Transverse colon (tissue), 4 donors: ENCODE measurements at regions not wholly inside any gene's neighbourhood (a gene's known extent, or its start where the extent isn't known, plus 50 kb on each side); places are given as distances from the start of the nearest gene placed in this dataset.

Source experiments
- DNase-seq: peaks from one replicate; pipeline ENCODE4 v3.0.0-alpha.2; 2019
- H3K27ac ChIP-seq, 4 donors: fragments of 200-600 bp; sonication (generic); 2 replicates each; pipeline ENCODE4 v1.5.1; 2016 to 2018; ENCODE audit warnings: inconsistent platforms in 4 of 4
- H3K27me3 ChIP-seq: fragments of 200-600 bp; sonication (generic); 2 replicates; pipeline ENCODE4 v1.5.1; 2017; ENCODE audit warnings: inconsistent platforms
- H3K36me3 ChIP-seq, 4 donors: fragments of 200-600 bp; sonication (generic); 2 replicates each; pipeline ENCODE4 v1.5.1; 2017 to 2019; ENCODE audit warnings: inconsistent platforms in 4 of 4
- H3K4me1 ChIP-seq, 4 donors: fragments of 200-600 bp; sonication (generic); 2 replicates each; pipeline ENCODE4 v1.5.1; 2017 to 2020; ENCODE audit warnings: inconsistent platforms in 4 of 4
- H3K4me3 ChIP-seq, 4 donors: fragments of 200-600 bp; sonication (generic); 1 replicate in 1 of 4; 2 replicates in 3 of 4; pipeline versions ENCODE4 v1.5.1 to v1.6.1; 2017 to 2019; ENCODE audit warnings: inconsistent platforms in 4 of 4
- H3K9me3 ChIP-seq, 2 donors: fragments of 200-600 bp; sonication (generic); 2 replicates each; pipeline ENCODE4 v1.5.1; 2017 to 2019; ENCODE audit warnings: inconsistent platforms in 2 of 2
- CTCF ChIP-seq, 5 experiments: fragments of 200-600 bp in 3 of 5; fragments of 450-650 bp in 2 of 5; sonication (generic) in 3 of 5; IDR thresholded peaks; 1 replicate in 2 of 5; 2 replicates in 3 of 5; pipeline ENCODE4 v1.5.1; 2016 to 2017; ENCODE audit warnings: antibody characterized with exemption in 5 of 5, inconsistent platforms in 3 of 5, mild to moderate bottlenecking in 2 of 5, moderate library complexity in 1 of 5
- EP300 ChIP-seq: sonication (generic); formaldehyde crosslinking; IDR thresholded peaks from one replicate; pipeline ENCODE4 v1.6.1; 2017; ENCODE audit warnings: antibody characterized with exemption, low read depth
- POLR2A ChIP-seq: fragments of 450-650 bp; IDR thresholded peaks from one replicate; pipeline ENCODE4 v1.6.1; 2016; ENCODE audit warnings: antibody characterized with exemption, mild to moderate bottlenecking, moderate library complexity
- POLR2AphosphoS5 ChIP-seq, 3 donors: sonication (generic); formaldehyde crosslinking; IDR thresholded peaks; one replicate each; pipeline ENCODE4 v1.6.1; 2016; ENCODE audit warnings: antibody characterized with exemption in 3 of 3
- WGBS, 2 donors: methylation state at CpG; one replicate each; pipeline ENCODE4 v1.1.5; 2018; ENCODE audit warnings: low coverage in 1 of 2; 5-methylcytosine and 5-hydroxymethylcytosine counted together
- in situ Hi-C, 4 donors: fragments of 200-750 bp; cut with MboI; loops; one replicate each; pipeline versions ENCODE4 v1.15.0 to v1.15.1; 2017; ENCODE audit warnings: low sequenced_read_pairs in 3 of 4, low pct_ligation_motif_present in 1 of 4, low pct_unique_long_range_greater_than_20kb in 1 of 4
- intact Hi-C: fragments of 100-400 bp; cut with DNase I; formaldehyde crosslinking; loops from one replicate; pipeline ENCODE4 v1.15.1; 2023; ENCODE audit warnings: low total_unique reads

GRCh38 chrX:99653352-99653751, 756.7 kb downstream of the PCDH19 start:
- in situ Hi-C loops = no loop called here
- Histone ChIP-seq H3K4me3 (no peak overlapping the region), H3K4me1 (no peaks in the 10 kb centered on the region), H3K9me3 (no peaks in the 10 kb centered on the region), H3K27ac (no peak overlapping the region), H3K27me3 (no peaks in the 10 kb centered on the region), H3K36me3 (no peaks in the 10 kb centered on the region)
- WGBS, 2 donors = 86% methylated on average over 1 of the region's 1 CpG; no CpG with 5 or more reads in 1 of the 2 donors
- intact Hi-C loops = no loop called here
- DNase-seq = no peak
- TF ChIP-seq POLR2A = no peak
- no peak for TF ChIP-seq CTCF (IDR thresholded peaks at IDR 0.05)
- TF ChIP-seq EP300 = no peak
- no peak for TF ChIP-seq POLR2AphosphoS5 (IDR thresholded peaks at IDR 0.05)

- no peaks in the 10 kb centered on the region for H3K9me3 ChIP-seq
- no peak overlapping the region for H3K27ac ChIP-seq
- in situ Hi-C loops = no loop called here
- no peak for TF ChIP-seq POLR2AphosphoS5 (IDR thresholded peaks at IDR 0.05)
- no peaks in the 10 kb centered on the region for H3K36me3 ChIP-seq
- H3K27me3 ChIP-seq = no peaks in the 10 kb centered on the region
- DNase-seq = no peak
- H3K4me3 ChIP-seq = no peak overlapping the region
- intact Hi-C loops = no loop called here
- no peaks in the 10 kb centered on the region for H3K4me1 ChIP-seq
These were observed 797.0 kb downstream of the PCDH19 start for GRCh38 chrX:99613041-99613440.

- Histone ChIP-seq H3K9me3 (no peaks in the 10 kb centered on the region), H3K4me1 (no peaks in the 10 kb centered on the region), H3K27ac (no peak overlapping the region), H3K27me3 (no peaks in the 10 kb centered on the region), H3K4me3 (no peak overlapping the region), H3K36me3 (no peaks in the 10 kb centered on the region)
- WGBS, 2 donors = 31 to 50% methylated on average over 1 to 3 of the region's 3 CpGs
- in situ Hi-C loops = no loop called here
- TF ChIP-seq CTCF (IDR thresholded peaks at IDR 0.05) (no peak), POLR2A (no peak), POLR2AphosphoS5 (IDR thresholded peaks at IDR 0.05) (no peak)
- intact Hi-C loops = no loop called here
- no peak for DNase-seq
These were observed 806.8 kb downstream of the PCDH19 start for GRCh38 chrX:99603091-99603814.

GRCh38 chrX:99602107-99602506, 808.0 kb downstream of the PCDH19 start:
- no peak for DNase-seq
- Histone ChIP-seq H3K4me3 (no peak overlapping the region), H3K27ac (no peak overlapping the region), H3K36me3 (no peaks in the 10 kb centered on the region), H3K9me3 (no peaks in the 10 kb centered on the region), H3K27me3 (no peaks in the 10 kb centered on the region), H3K4me1 (no peaks in the 10 kb centered on the region)
- in situ Hi-C loops = no loop called here
- intact Hi-C loops = no loop called here
- TF ChIP-seq CTCF (IDR thresholded peaks at IDR 0.05) (no peak), POLR2AphosphoS5 (IDR thresholded peaks at IDR 0.05) (no peak), EP300 (no peak), POLR2A (no peak)

- in situ Hi-C loops (no loop called here), intact Hi-C loops (no loop called here)
- DNase-seq = no peak
- Histone ChIP-seq H3K4me1 (no peaks in the 10 kb centered on the region), H3K36me3 (no peaks in the 10 kb centered on the region), H3K9me3 (no peaks in the 10 kb centered on the region), H3K27ac (no peak overlapping the region), H3K4me3 (no peak overlapping the region), H3K27me3 (no peaks in the 10 kb centered on the region)
- TF ChIP-seq EP300 = no peak
- TF ChIP-seq POLR2A = no peak
- TF ChIP-seq POLR2AphosphoS5 (IDR thresholded peaks at IDR 0.05) = no peak
- no peak for TF ChIP-seq CTCF (IDR thresholded peaks at IDR 0.05)
- WGBS, 2 donors = 49 to 79% methylated on average over 2 to 3 of the region's 3 CpGs
These were observed 821.1 kb downstream of the PCDH19 start for GRCh38 chrX:99588936-99589335.
